HG02981 (cell line): ENCODE measurements at regions not wholly inside any gene's neighbourhood (a gene's known extent, or its start where the extent isn't known, plus 50 kb on each side); places are given as distances from the start of the nearest gene placed in this dataset.

Source experiments
- ATAC-seq: cut with Tn5 transposase; IDR thresholded peaks from one replicate; pipeline ENCODE4 v1.9.1; 2021; ENCODE audit warnings: mild to moderate bottlenecking, moderate library complexity; ENCODE audit not compliant: unreplicated experiment

DNA sequence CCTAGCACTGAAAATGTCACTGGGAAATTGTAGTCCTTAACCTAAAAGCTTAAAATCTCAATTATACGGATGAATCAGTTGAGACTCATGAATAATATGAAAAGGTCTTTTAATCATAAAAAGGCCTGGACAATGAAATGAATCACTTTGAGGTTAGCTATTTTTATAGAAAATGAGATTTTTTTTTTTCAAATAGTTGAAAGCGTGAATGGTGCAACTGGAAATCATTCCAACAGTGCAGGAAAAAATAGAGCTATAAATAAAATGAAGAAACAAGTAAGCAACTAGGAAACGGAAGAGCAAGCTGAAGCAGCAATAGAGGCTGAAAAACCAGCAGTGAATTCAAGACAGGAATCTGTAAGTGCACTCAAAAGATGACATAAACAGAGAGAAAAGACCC lies 142.9 kb downstream of the BACH1 start:
- no peak for ATAC-seq

DNA sequence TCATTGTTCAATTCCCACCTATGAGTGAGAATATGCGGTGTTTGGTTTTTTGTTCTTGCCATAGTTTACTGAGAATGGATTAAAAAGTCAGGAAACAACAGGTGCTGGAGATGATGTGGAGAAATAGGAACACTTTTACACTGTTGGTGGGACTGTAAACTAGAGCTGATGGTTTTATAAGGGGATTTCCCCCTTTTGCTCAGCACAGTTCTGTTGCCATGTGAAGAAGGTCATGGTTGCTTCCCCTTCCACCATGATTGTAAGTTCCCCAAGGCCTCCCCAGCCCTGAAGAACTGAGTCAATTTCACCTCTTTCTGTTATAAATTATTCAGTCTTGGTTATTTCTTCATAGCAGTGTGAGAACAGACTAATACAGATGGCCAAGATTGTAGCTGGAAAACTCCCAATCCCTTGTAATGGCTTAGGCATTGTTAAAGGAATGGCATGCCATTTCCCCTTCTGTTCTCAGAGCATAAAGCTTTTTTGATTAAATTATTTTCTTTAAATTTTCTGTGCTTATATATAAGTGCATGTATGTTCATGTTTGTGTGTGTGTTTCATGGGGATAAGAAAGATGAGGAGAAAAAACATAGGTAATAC lies 144.8 kb downstream of the BACH1 start:
- no peak for ATAC-seq

DNA sequence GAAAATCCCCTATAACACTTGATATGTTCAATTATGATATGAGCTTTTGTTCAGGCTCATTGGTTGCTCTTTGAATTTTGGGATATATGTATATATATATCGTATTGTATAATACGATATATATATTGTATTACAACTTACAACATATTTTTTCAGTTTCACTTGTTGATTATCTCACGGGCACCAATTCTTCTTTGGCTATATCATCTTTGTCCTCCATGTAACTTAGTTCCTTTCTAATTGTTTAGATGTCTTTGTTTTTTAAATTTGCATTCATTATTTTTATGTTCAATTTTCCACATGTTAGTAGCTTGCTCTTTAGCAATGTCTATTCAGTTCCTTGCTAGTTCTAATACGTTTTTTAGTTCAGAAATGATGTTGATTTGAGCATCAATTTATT lies 150.0 kb downstream of the BACH1 start:
- no peak for ATAC-seq

- ATAC-seq = no peak
Measured at GRCh38 chr21:29449306-29449950, 150.7 kb downstream of the BACH1 start.

DNA sequence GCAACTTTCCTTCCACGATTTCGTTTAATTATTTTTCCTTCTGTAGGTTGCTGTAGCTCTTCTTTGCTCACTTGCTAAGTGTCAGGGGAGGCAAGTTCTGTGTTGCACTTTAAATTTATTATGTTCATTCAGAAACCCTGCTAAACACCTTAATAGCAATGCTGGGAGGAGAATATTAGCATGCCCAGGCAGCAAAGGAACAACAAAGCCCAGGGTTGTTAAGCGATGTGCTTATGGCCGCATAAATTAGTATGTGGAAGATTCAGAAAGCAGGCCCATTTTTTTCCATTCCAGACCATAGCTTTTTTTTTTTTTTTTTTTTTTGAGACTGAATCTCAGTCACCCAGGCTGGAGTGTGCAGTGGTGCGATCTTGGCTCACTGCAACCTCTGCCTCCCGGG lies 151.3 kb downstream of the BACH1 start:
- no peak for ATAC-seq

GRCh38 chr21:29453511-29453910 lies 154.8 kb downstream of the BACH1 start:
- no peak for ATAC-seq

GRCh38 chr21:29454179-29454578 lies 155.5 kb downstream of the BACH1 start:
- ATAC-seq = no peak

DNA sequence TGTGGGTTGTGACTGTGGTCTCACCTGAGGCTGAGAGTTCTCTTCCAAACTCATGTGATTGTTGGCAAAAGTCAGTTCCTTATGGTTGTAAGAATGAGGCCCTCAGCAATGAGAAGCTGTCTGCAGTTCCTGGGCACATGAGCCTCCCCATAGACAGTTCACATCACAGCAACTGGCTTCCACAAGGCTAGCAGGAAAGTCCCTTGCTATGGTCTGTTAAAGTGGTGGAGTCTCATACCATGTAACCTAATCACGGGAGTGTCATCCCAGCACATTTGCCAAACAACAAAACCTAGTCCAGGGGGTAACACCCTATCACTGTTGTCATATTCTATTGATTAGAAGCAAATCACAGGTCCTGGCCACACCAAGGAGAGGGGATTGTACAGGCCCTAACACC lies 163.8 kb downstream of the BACH1 start:
- ATAC-seq = no peak

DNA sequence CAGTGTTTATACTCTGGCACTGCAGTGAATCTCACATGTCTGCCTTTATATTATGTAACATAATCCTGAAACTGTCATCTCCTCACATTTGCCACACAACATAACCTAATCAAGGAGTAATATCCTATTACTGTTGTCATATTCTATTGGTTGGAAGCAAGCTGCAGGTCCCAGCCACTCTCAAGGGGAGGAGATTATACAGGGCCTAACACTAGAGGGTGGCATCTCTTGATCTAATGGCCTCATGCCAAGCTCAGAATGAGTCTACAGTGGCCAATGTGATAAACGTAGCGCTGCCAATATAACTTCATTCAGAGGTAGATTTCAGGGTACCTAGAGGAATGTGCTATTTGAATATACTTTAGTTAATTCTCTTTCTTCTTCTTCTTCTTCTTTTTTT lies 166.8 kb downstream of the BACH1 start:
- no peak for ATAC-seq

DNA sequence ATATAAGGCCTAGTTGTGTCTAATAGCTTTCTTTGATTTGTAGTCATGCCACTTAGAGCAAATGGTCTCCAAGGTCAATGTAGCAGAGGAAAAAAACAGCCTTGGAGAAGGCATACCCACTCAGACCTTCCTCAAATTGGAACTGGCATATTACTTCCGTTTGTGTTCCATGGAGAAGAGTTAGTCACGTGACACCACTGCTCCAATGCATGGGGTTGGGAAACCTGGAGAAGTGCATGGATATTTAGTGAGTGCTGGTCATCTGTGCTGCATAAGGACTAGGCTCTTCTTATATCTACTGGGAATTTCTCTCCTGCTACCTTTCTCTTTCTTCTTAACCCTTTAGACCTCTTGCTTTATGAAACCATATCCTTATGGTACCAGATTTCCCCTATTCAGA lies 167.8 kb downstream of the BACH1 start:
- no peak for ATAC-seq

- ATAC-seq = no peak
Measured at GRCh38 chr21:29470397-29470796, 171.7 kb downstream of the BACH1 start.

GRCh38 chr21:29473808-29474207 lies 175.1 kb downstream of the BACH1 start:
- ATAC-seq = no peak

DNA sequence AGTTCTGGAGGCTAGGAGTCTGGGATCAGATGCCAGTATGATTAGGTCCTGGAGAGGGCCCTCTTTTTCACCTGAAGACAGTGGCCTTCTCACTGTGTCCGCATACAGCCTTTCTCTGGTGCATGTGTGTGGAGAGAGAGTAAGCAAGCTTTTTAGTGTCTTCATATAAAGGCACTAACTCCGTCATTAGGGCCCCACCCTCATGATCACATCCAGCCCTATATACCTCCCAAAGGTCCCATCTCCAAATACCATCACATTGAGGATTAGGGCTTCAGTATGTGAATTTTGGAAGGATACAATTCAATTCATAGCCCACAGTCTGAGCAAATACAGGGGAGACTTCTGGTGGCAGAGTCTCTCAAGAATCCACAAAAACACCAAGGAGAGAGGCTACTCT lies 176.6 kb downstream of the BACH1 start:
- ATAC-seq = no peak

DNA sequence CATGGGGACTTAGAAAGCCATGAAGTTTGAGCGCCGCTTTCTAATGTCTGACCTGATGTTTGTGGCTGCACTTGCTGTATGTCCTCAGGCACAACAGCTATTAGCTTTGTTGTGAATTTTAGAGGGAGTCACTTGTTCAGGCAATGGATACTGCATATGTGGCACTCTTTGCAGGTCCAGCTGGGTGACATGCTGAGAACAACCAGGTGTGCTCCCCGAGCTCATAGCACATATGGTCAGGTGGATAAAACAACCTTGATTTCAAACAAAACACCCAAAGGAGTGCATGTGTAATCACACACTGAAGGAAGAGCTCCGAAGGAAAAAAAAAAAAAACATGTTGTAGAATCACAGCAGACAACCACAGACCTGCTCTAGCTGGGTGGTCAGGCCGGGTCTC lies 178.6 kb downstream of the BACH1 start:
- ATAC-seq = no peak

- ATAC-seq = no peak
Measured at GRCh38 chr21:29477941-29478340, 179.2 kb downstream of the BACH1 start.

GRCh38 chr21:29481081-29481480 lies 182.4 kb downstream of the BACH1 start:
- ATAC-seq = no peak

DNA sequence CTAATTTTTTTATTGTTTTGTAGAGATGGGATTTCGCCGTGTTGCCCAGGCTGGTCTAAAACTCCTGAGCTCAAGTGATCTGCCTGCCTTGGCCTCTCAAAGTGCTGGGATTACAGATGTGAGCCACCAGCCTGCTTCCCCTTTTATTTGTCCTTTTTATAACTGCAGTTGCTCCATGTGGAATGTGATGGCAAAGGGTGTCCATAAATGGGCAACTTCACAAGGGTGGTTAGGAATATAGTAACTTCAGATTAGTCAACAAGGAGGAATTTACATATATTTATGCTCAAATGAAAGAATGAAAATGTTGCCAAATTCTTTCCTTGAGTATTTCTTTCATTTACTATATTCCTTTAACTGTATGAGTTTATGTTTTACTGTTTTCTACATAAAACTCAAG lies 182.9 kb downstream of the BACH1 start:
- ATAC-seq = no peak

- ATAC-seq = no peak
Measured at GRCh38 chr21:29486306-29486807, 187.6 kb downstream of the BACH1 start.
